Activated CD8-positive, alpha-beta T cell treated with anti-CD3 and anti-CD28 coated beads for 36 hours (primary cell): ENCODE measurements at regions not wholly inside any gene's neighbourhood (a gene's known extent, or its start where the extent isn't known, plus 50 kb on each side); places are given as distances from the start of the nearest gene placed in this dataset.

ENCODE experiments used
- ATAC-seq: fragments of 200-7000 bp; cut with Tn5 transposase; one replicate; pipeline ENCODE4 v1.10.0; 2021; ENCODE audit warnings: mild to moderate bottlenecking, moderate library complexity
- CTCF ChIA-PET: fragments of 350-600 bp; sonication (Branson Sonifier 250); formaldehyde crosslinking; loops from one replicate; lab custom pipeline; 2021; ENCODE audit warnings: antibody characterized with exemption; lab: Charles Lee
- POLR2A ChIA-PET: fragments of 350-600 bp; sonication (Branson Sonifier 250); formaldehyde crosslinking; loops from one replicate; lab custom pipeline; 2021; ENCODE audit warnings: antibody characterized with exemption; lab: Charles Lee
- DNase-seq: peaks from one replicate; pipeline ENCODE4 v3.0.0-alpha.2; 2020
- H3K27ac Mint-ChIP-seq: one replicate; pipeline ENCODE4 v1.8.0; 2021; ENCODE audit warnings: mild to moderate bottlenecking, mixed read lengths
- H3K27me3 Mint-ChIP-seq: one replicate; pipeline ENCODE4 v1.8.0; 2021; ENCODE audit warnings: mixed read lengths
- H3K36me3 Mint-ChIP-seq: one replicate; pipeline ENCODE4 v1.8.0; 2021; ENCODE audit warnings: low read depth, mixed read lengths
- H3K4me1 Mint-ChIP-seq: one replicate; pipeline ENCODE4 v1.8.0; 2021; ENCODE audit warnings: low read depth, mixed read lengths
- H3K4me3 Mint-ChIP-seq: one replicate; pipeline ENCODE4 v1.8.0; 2021; ENCODE audit warnings: mild to moderate bottlenecking, moderate library complexity, mixed read lengths
- H3K9me3 Mint-ChIP-seq: one replicate; pipeline ENCODE4 v1.8.0; 2021; ENCODE audit warnings: mixed read lengths
- intact Hi-C: fragments of 100-400 bp; cut with micrococcal nuclease; formaldehyde crosslinking; loops from one replicate; pipeline ENCODE4 v1.10.0; 2022
- TF ChIP-seq, protein P1 (sequence below): fragments of 200-600 bp; IDR thresholded peaks from one replicate; pipeline ENCODE4 v1.8.0; 2022; ENCODE audit warnings: antibody characterized with exemption, mild to moderate bottlenecking

DNA sequence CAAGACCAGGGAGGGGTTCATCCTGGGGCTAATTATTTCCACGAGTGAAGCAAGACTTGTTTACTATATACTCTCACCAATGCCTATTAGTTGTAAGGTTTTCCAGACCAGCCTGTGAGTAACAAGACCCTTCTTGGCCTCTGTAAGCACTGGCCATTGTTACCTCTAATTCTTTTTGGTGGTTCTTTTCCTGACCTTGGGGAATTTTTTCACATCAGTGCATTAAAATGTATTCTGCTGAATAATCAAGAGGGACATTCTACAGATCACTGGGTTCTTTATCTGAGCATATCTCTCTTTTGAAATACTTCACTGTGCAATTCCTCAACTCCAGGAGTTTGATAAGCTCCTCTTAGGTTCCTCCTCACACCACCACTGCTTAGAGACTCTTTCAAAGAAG lies 909.9 kb upstream of the ACVR2A start:
- CTCF ChIA-PET, result no interaction called here
- Mint-ChIP-seq H3K4me1 (no peaks in the 10 kb centered on the region), H3K27ac (no peak overlapping the region), H3K36me3 (no peaks in the 10 kb centered on the region), H3K4me3 (no peak overlapping the region), H3K27me3 (no peaks in the 10 kb centered on the region), H3K9me3 (peaks cover 5% of the 10 kb centered on the region)
- POLR2A ChIA-PET, result no interaction called here
- intact Hi-C loops, result no loop called here
- ATAC-seq (no peak), DNase-seq (no peak)
- TF ChIP-seq, protein P1, sequence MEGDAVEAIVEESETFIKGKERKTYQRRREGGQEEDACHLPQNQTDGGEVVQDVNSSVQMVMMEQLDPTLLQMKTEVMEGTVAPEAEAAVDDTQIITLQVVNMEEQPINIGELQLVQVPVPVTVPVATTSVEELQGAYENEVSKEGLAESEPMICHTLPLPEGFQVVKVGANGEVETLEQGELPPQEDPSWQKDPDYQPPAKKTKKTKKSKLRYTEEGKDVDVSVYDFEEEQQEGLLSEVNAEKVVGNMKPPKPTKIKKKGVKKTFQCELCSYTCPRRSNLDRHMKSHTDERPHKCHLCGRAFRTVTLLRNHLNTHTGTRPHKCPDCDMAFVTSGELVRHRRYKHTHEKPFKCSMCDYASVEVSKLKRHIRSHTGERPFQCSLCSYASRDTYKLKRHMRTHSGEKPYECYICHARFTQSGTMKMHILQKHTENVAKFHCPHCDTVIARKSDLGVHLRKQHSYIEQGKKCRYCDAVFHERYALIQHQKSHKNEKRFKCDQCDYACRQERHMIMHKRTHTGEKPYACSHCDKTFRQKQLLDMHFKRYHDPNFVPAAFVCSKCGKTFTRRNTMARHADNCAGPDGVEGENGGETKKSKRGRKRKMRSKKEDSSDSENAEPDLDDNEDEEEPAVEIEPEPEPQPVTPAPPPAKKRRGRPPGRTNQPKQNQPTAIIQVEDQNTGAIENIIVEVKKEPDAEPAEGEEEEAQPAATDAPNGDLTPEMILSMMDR, result no peak

DNA sequence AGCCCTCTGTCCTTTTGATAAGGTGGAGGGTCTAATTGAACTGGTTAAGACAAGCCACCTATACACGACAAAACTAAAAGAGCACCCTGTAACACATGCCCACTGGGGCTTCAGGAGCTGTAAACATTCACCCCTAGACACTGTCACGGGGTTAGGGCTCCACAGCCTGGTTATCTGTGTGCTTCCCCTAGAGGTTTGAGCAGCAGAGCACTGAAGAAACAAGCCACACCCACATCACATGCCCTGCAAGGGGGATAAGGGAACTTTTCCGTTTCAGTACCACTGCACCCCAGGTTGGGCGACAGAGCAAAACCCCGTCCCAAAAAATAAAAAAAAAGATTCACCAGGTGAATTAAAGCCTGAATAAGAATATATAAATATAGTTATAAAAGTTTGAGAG lies 913.7 kb upstream of the ACVR2A start:
- Mint-ChIP-seq H3K4me3 (no peak overlapping the region), H3K27me3 (no peaks in the 10 kb centered on the region), H3K9me3 (peaks cover 3% of the 10 kb centered on the region), H3K36me3 (no peaks in the 10 kb centered on the region), H3K4me1 (no peaks in the 10 kb centered on the region), H3K27ac (no peak overlapping the region)
- TF ChIP-seq, protein P1, result no peak
- POLR2A ChIA-PET, result no interaction called here
- no peak for DNase-seq
- intact Hi-C loops, result no loop called here
- CTCF ChIA-PET, result no interaction called here
- no peak for ATAC-seq

GRCh38 chr2:146927080-146927711 lies 917.6 kb upstream of the ACVR2A start:
- DNase-seq (no peak), ATAC-seq (no peak)
- Mint-ChIP-seq H3K4me3 (no peak overlapping the region), H3K4me1 (no peaks in the 10 kb centered on the region), H3K27ac (no peak overlapping the region), H3K27me3 (no peaks in the 10 kb centered on the region), H3K36me3 (no peaks in the 10 kb centered on the region), H3K9me3 (no peaks in the 10 kb centered on the region)
- TF ChIP-seq, protein P1, result no peak
- intact Hi-C loops, result no loop called here
- CTCF ChIA-PET, result no interaction called here
- POLR2A ChIA-PET, result no interaction called here

GRCh38 chr2:146918280-146918679 lies 926.5 kb upstream of the ACVR2A start:
- TF ChIP-seq, protein P1, result no peak
- H3K27ac Mint-ChIP-seq, result no peak overlapping the region
- POLR2A ChIA-PET, result no interaction called here
- CTCF ChIA-PET, result no interaction called here
- H3K9me3 Mint-ChIP-seq, result no peaks in the 10 kb centered on the region
- no peaks in the 10 kb centered on the region for H3K4me1 Mint-ChIP-seq
- H3K4me3 Mint-ChIP-seq, result no peak overlapping the region
- intact Hi-C loops, result no loop called here
- no peaks in the 10 kb centered on the region for H3K27me3 Mint-ChIP-seq
- ATAC-seq (no peak), DNase-seq (no peak)
- no peaks in the 10 kb centered on the region for H3K36me3 Mint-ChIP-seq

DNA sequence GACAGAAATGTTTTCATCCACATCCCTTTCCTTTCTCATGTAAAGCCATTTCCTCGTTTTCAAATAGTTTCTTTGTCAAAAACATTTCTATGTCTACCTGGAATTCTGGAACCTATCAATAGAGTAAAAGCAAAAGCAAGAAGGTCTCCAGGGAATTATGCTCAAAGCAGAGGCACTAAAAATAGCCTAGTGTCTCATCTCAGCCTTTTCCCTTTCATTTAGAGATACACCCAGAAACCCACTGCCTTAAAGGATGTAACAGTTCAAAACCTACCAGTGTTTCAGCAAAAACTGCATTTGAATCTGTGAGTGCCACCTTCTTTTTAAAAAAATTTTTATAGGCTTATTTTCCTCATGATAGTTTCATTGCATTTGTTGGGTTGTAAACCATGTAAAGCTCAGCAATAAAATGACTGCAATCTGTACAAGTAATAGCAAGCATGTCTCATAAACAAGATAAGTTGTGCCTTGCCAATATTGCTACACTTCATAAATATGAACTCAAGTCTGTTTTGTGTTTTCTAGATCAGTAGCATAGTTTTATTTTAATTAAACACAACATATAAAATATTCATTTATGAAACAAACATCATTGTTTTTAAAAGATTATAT lies 927.3 kb upstream of the ACVR2A start:
- ChIA-PET POLR2A (no interaction called here), CTCF (no interaction called here)

More for the DNA sequence above, 927.3 kb upstream of the ACVR2A start:
- Mint-ChIP-seq H3K36me3 (no peaks in the 10 kb centered on the region), H3K27me3 (no peaks in the 10 kb centered on the region), H3K27ac (no peak overlapping the region), H3K4me3 (no peak overlapping the region), H3K9me3 (no peaks in the 10 kb centered on the region), H3K4me1 (no peaks in the 10 kb centered on the region)
- TF ChIP-seq, protein P1, result no peak
- intact Hi-C loops, result no loop called here
- ATAC-seq, result no peak
- no peak for DNase-seq
